ENCODE measurements at regions not wholly inside any gene's neighbourhood (a gene's known extent, or its start where the extent isn't known, plus 50 kb on each side); places are given as distances from the start of the nearest gene placed in this dataset.

DNA sequence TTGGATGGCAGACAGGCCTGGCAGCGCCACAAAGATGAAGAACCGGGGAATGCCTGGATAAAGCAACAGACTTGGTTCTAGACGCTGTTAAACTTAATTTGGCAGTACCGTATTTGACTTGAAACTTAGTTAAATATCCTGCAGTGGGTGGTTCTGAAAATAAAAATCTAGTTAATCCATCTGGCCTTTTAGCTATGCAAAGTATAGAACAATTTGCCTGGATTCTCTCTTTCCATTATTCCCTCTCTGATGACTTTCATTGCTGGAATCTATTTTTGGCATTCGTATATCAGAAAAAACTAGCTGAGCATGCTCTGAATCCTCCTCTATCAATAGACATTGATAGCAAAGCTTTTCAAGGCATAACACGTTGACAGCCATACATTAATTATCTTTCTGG, 203.6 kb downstream of the MACC1 start:
- TF ChIP-seq POLR2AphosphoS5 (IDR thresholded peaks at IDR 0.05) = no peak
- no peak for TF ChIP-seq POLR2A (IDR thresholded peaks at IDR 0.05)
- TF ChIP-seq, protein P1, sequence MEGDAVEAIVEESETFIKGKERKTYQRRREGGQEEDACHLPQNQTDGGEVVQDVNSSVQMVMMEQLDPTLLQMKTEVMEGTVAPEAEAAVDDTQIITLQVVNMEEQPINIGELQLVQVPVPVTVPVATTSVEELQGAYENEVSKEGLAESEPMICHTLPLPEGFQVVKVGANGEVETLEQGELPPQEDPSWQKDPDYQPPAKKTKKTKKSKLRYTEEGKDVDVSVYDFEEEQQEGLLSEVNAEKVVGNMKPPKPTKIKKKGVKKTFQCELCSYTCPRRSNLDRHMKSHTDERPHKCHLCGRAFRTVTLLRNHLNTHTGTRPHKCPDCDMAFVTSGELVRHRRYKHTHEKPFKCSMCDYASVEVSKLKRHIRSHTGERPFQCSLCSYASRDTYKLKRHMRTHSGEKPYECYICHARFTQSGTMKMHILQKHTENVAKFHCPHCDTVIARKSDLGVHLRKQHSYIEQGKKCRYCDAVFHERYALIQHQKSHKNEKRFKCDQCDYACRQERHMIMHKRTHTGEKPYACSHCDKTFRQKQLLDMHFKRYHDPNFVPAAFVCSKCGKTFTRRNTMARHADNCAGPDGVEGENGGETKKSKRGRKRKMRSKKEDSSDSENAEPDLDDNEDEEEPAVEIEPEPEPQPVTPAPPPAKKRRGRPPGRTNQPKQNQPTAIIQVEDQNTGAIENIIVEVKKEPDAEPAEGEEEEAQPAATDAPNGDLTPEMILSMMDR (IDR thresholded peaks at IDR 0.05) = no peak
- TF ChIP-seq EP300 (IDR thresholded peaks at IDR 0.05) = no peak

Measured in stomach (tissue), 4 donors.